ENCODE measurements at regions not wholly inside any gene's neighbourhood (a gene's known extent, or its start where the extent isn't known, plus 50 kb on each side); places are given as distances from the start of the nearest gene placed in this dataset.

DNA sequence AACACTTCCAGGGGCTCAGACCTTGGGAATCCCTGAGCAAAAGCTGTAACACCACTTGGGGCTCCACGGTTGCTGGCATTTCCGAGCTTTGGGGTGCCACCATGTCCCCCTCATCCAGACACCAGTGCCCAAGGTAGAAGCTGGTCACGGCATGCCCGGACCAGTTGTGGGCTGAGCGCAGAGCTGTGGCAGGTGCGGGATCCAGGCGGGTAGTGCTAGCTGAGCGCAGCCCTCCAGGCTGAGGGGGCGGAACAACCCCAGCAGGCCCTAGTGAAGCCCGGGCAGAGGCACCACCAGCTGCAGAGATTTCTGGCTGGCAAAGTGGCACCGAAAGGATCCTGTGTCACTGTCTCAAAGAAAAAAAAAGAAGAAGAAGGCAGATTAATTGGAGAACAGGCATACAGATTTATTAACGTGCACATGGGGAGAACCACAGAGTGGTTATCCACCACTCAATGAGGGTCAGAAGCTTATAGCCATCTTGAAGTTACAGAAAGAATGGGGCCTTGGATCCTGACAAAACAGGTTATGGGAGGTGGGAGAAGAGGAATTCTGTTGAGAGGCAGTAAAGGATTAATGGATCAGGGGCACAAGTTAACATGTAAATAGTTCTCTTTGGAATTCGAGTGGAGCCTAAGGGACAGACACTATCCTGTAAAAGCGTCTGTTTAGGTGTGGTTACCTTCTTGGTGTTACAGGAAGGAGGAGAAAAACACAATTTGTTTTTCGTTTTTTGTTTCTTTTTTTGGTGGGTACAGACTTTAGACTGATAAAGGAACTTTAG is 107.5 kb downstream of the CD24 start (continued):
- TF ChIP-seq SRF (IDR thresholded peaks at IDR 0.05; ENCODE audit: low read depth in 2 of 2, low read length in 2 of 2), result no peak
- TF ChIP-seq, protein P1, sequence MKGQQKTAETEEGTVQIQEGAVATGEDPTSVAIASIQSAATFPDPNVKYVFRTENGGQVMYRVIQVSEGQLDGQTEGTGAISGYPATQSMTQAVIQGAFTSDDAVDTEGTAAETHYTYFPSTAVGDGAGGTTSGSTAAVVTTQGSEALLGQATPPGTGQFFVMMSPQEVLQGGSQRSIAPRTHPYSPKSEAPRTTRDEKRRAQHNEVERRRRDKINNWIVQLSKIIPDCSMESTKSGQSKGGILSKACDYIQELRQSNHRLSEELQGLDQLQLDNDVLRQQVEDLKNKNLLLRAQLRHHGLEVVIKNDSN (IDR thresholded peaks at IDR 0.05; ENCODE audit: borderline replicate concordance, extremely low read length, insufficient read depth, low read depth, low read length), result no peak
- TF ChIP-seq SMAD1 (IDR thresholded peaks at IDR 0.05; ENCODE audit: low read depth, partially characterized antibody), result no peak
- no peak for TF ChIP-seq FOS (IDR thresholded peaks at IDR 0.05; ENCODE audit: borderline replicate concordance, extremely low read depth, insufficient read length)
- no peak for TF ChIP-seq BMI1 (IDR thresholded peaks at IDR 0.05; ENCODE audit: borderline replicate concordance)
- no peak for TF ChIP-seq CREM (IDR thresholded peaks at IDR 0.05; ENCODE audit: low read depth)
- no peak for TF ChIP-seq HDGF (IDR thresholded peaks at IDR 0.05)
- TF ChIP-seq NFXL1 (IDR thresholded peaks at IDR 0.05; ENCODE audit: borderline replicate concordance), result no peak

DNA sequence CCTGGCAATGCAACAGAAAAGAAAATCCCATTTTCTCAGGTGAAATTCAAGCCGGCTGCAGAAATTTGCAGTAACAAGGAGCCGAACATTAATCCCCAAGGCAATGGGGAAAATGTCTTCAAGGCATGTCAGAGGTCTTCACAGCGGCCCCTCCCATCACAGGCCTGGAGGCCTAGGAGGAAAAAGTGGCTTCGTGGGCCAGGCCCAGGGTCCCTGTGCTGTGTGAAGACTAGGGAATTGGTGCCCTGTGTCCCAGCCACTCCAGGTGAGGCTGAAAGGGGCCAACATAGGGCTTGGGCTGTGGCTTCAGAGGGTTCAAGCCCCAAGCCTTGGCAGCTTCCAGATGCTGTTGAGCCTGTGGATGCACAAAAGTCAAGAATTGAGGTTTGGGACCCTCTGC is 111.7 kb downstream of the CD24 start:
- POLR2A ChIA-PET, result interaction anchor here (0.6 kb wide), 1 partner anchor 107 kb away, joined by 3 read pairs; no protein-coding TSS in a partner anchor
- RAD21 ChIA-PET (ENCODE audit: unreplicated experiment), result no interaction called here
- H2AFZ ChIP-seq (ENCODE audit: control insufficient read depth, low read depth, low read length), result no peak overlapping the region
- H3K9me3 ChIP-seq (replicated peaks; ENCODE audit: control insufficient read depth, insufficient read depth, low read length), result peaks cover 3% of the 10 kb centered on the region; the same call in 2 of the 3 replicates
- H3K79me2 ChIP-seq (ENCODE audit: control insufficient read depth, insufficient read depth, low read length), result no peaks in the 10 kb centered on the region
- no peaks in the 10 kb centered on the region for H4K20me1 ChIP-seq (ENCODE audit: control insufficient read depth, insufficient read depth)
- H3K27ac ChIP-seq (ENCODE audit: control insufficient read depth, insufficient read depth), result no peak overlapping the region
- FAIRE-seq (no peak), DNase-seq (ENCODE audit: low read depth, low spot score) (no peak), ATAC-seq (no peak)
- 67% methylated on average over 4 of the region's 4 CpGs for WGBS (ENCODE audit: insufficient coverage, insufficient replicate concordance, low lambda C conversion rate, missing lambda C conversion rate)
- in situ Hi-C loops (cut with MboI) (no loop called here), intact Hi-C loops (cut with micrococcal nuclease; ENCODE audit: unreplicated experiment) (no loop called here)
- no peak overlapping the region for H3K4me2 ChIP-seq (ENCODE audit: control insufficient read depth, insufficient read depth)
- H3K4me3 ChIP-seq, result no peak overlapping the region
- BruUV-seq (replicated peaks), result no TSS peak
- CTCF ChIA-PET, result no interaction called here
- H3K4me1 ChIP-seq (ENCODE audit: control insufficient read depth, insufficient read depth, low read length), result no peaks in the 10 kb centered on the region
- H3K36me3 ChIP-seq (ENCODE audit: control insufficient read depth in 2 of 2, insufficient read depth in 2 of 2, low read length in 1 of 2), result no peaks in the 10 kb centered on the region
- SMC1A ChIA-PET (ENCODE audit: uncharacterized antibody, unreplicated experiment), result no interaction called here
- no peak overlapping the region for H3K9ac ChIP-seq (ENCODE audit: control insufficient read depth, insufficient read depth, low read length)
- H3K27me3 ChIP-seq (replicated peaks in 1 of 2; ENCODE audit: control insufficient read depth in 2 of 2, insufficient read depth in 2 of 2, low read length in 1 of 2), result no peaks in the 10 kb centered on the region
- TF ChIP-seq IKZF1 (conservative IDR thresholded peaks at IDR 0.05), result no peak
- no peak for TF ChIP-seq EGR1 (IDR thresholded peaks at IDR 0.05; ENCODE audit: borderline replicate concordance in 1 of 2, low read depth in 2 of 2, low read length in 2 of 2)
- no peak for TF ChIP-seq RUNX3 (IDR thresholded peaks at IDR 0.05; ENCODE audit: low read length)
- TF ChIP-seq, protein P2, sequence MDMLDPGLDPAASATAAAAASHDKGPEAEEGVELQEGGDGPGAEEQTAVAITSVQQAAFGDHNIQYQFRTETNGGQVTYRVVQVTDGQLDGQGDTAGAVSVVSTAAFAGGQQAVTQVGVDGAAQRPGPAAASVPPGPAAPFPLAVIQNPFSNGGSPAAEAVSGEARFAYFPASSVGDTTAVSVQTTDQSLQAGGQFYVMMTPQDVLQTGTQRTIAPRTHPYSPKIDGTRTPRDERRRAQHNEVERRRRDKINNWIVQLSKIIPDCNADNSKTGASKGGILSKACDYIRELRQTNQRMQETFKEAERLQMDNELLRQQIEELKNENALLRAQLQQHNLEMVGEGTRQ (IDR thresholded peaks at IDR 0.05; ENCODE audit: borderline replicate concordance, low read depth, low read length), result no peak
- no peak for TF ChIP-seq BACH1 (IDR thresholded peaks at IDR 0.05; ENCODE audit: borderline replicate concordance)
- TF ChIP-seq ZBTB33 (IDR thresholded peaks at IDR 0.05), result no peak
- no peak for TF ChIP-seq DPF2 (IDR thresholded peaks at IDR 0.05)
- no peak for TF ChIP-seq TBL1XR1 (IDR thresholded peaks at IDR 0.05; ENCODE audit: low read depth, low read length)
- no peak for TF ChIP-seq IRF4 (IDR thresholded peaks at IDR 0.05; ENCODE audit: low read depth, low read length)
- TF ChIP-seq RAD51 (IDR thresholded peaks at IDR 0.05), result no peak
